Nephron progenitor cell (in vitro differentiated cells): ENCODE measurements at regions not wholly inside any gene's neighbourhood (a gene's known extent, or its start where the extent isn't known, plus 50 kb on each side); places are given as distances from the start of the nearest gene placed in this dataset.

Experiments used
- DNase-seq: peaks from one replicate; pipeline ENCODE4 v3.0.0; 2021
- H3K27ac Mint-ChIP-seq: 2 replicates; pipeline ENCODE4 v1.8.0; 2021; ENCODE audit warnings: mild to moderate bottlenecking, moderate library complexity, mixed read lengths
- H3K27me3 Mint-ChIP-seq: 2 replicates; pipeline ENCODE4 v1.8.0; 2021; ENCODE audit warnings: mild to moderate bottlenecking, low read depth, mixed read lengths; ENCODE audit not compliant: poor library complexity
- H3K36me3 Mint-ChIP-seq: 2 replicates; pipeline ENCODE4 v1.8.0; 2021; ENCODE audit warnings: low read depth, mixed read lengths
- H3K4me1 Mint-ChIP-seq: 2 replicates; pipeline ENCODE4 v1.8.0; 2021; ENCODE audit warnings: mixed read lengths
- H3K4me3 Mint-ChIP-seq: 2 replicates; pipeline ENCODE4 v1.8.0; 2021; ENCODE audit warnings: mild to moderate bottlenecking, moderate library complexity, mixed read lengths
- H3K9me3 Mint-ChIP-seq: 2 replicates; pipeline ENCODE4 v1.8.0; 2021; ENCODE audit warnings: mild to moderate bottlenecking, moderate library complexity, mixed read lengths
- CTCF ChIP-seq: fragments of 200-600 bp; sonication (generic); IDR thresholded peaks from 2 replicates; pipeline ENCODE4 v1.5.0; 2021; ENCODE audit warnings: antibody characterized with exemption

DNA sequence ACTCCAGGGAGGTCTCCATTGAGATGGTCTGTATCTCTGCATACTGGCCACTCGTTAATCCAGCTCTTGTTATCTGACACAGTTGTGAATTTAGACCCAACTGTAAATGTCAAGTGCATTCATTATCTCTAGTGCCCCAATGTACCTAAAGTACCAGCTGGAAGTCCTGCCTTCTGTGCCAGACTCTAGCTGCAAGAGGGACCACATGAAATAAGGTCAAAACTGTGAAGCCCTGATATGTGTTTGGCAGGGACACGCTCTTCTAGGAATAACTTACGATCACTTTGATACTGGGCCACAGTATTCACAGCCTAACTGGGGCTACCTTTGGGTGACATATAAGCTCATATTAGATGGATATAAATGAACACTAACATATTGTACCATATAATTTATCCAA is 268.5 kb downstream of the LRIG3 start:
- no peak for DNase-seq
- peaks cover 18% of the 10 kb centered on the region for H3K9me3 Mint-ChIP-seq
- peaks cover 3% of the 10 kb centered on the region for H3K27me3 Mint-ChIP-seq
- no peaks in the 10 kb centered on the region for H3K4me1 Mint-ChIP-seq
- H3K27ac Mint-ChIP-seq = no peak overlapping the region
- no peaks in the 10 kb centered on the region for H3K36me3 Mint-ChIP-seq
- no peak overlapping the region for H3K4me3 Mint-ChIP-seq
- TF ChIP-seq CTCF = no peak

- TF ChIP-seq CTCF = no peak
- no peak overlapping the region for H3K4me3 Mint-ChIP-seq
- no peak for DNase-seq
- no peaks in the 10 kb centered on the region for H3K27me3 Mint-ChIP-seq
- H3K36me3 Mint-ChIP-seq = no peaks in the 10 kb centered on the region
- no peak overlapping the region for H3K27ac Mint-ChIP-seq
- H3K4me1 Mint-ChIP-seq = no peaks in the 10 kb centered on the region
- peaks cover 25% of the 10 kb centered on the region for H3K9me3 Mint-ChIP-seq
These were observed 266.3 kb downstream of the LRIG3 start for GRCh38 chr12:58654021-58654420.

DNA sequence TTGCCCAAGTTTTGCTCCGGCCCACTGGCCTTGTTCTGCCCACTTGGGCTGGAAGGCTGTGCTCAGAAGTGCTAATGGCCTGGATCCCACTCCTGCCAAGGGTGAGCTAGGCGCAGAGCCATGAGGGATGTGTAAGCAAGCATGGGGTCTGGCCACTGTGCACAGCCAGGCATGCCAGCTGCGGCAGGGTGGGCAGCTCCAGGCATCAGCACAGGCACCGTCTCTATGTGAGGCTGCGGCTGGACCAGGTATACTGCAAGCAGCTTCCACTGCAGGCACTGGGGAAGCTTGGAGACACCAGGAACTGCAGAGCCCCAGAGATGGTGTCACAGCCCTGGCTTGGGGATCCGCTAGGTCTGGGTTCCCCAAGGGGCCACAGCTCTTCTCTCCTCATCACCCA is 264.9 kb downstream of the LRIG3 start:
- Mint-ChIP-seq H3K4me3 (no peak overlapping the region), H3K27me3 (no peaks in the 10 kb centered on the region), H3K27ac (no peak overlapping the region), H3K36me3 (no peaks in the 10 kb centered on the region), H3K4me1 (no peaks in the 10 kb centered on the region), H3K9me3 (peaks cover 25% of the 10 kb centered on the region)
- no peak for DNase-seq
- no peak for TF ChIP-seq CTCF

GRCh38 chr12:58656254-58657009 is 263.9 kb downstream of the LRIG3 start:
- Mint-ChIP-seq H3K4me3 (no peak overlapping the region), H3K36me3 (no peaks in the 10 kb centered on the region), H3K27ac (no peak overlapping the region), H3K4me1 (no peaks in the 10 kb centered on the region), H3K27me3 (no peaks in the 10 kb centered on the region), H3K9me3 (peaks cover 27% of the 10 kb centered on the region)
- no peak for TF ChIP-seq CTCF
- no peak for DNase-seq

DNA sequence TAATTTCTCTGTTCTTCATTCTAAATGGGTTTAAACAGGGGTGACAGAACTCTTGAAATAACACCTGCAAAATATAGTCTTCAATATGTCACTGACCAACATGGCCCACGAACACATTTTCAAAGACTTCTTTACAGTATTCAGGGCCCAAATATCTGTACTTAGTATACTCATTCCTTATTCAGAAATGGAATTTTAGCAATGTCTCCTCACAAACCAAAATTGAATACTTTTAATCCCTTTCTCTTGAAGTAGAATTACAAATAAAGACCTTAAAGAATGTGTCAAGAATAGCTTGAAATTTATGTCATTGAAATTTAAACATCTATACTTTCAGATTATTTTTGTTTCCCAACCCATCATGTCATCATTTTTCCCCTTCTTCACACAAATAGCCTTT is 263.1 kb downstream of the LRIG3 start:
- Mint-ChIP-seq H3K4me1 (no peaks in the 10 kb centered on the region), H3K27me3 (no peaks in the 10 kb centered on the region), H3K27ac (no peak overlapping the region), H3K9me3 (peaks cover 30% of the 10 kb centered on the region), H3K4me3 (no peak overlapping the region), H3K36me3 (no peaks in the 10 kb centered on the region)
- no peak for TF ChIP-seq CTCF
- no peak for DNase-seq

- Mint-ChIP-seq H3K27ac (no peak overlapping the region), H3K4me1 (no peaks in the 10 kb centered on the region), H3K27me3 (peaks cover 3% of the 10 kb centered on the region), H3K36me3 (no peaks in the 10 kb centered on the region), H3K9me3 (peaks cover 13% of the 10 kb centered on the region), H3K4me3 (no peak overlapping the region)
- TF ChIP-seq CTCF = no peak
- no peak for DNase-seq
These were observed 254.9 kb downstream of the LRIG3 start for GRCh38 chr12:58665375-58665774.
